ENCODE measurements at regions not wholly inside any gene's neighbourhood (a gene's known extent, or its start where the extent isn't known, plus 50 kb on each side); places are given as distances from the start of the nearest gene placed in this dataset.
"Not testable (repeated sequence)": the region's sequence is repeated elsewhere in the genome, so short reads cannot be mapped to it uniquely, and the experiment has no call there.

DNA sequence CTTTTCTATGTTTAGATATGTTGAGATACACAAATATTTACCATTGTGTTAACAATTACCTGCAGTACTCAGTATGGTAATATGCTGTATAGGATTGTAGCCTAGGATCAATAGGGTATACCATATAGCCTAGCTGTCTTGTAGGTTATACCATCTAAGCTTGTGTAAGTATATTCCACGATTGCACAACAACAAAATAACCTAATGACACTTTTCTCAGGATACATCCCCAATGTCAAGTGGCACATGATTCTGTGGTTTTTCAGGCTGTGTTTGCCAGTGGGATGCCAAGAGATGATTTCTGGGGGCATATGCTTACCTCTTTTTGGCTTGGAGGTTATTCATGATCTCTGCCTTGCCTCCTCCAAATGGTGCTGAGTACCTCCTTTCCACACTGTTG, 247.2 kb upstream of the CENPE start:
- Mint-ChIP-seq H3K27ac (no peak overlapping the region), H3K27me3 (no peaks in the 10 kb centered on the region), H3K4me1 (no peaks in the 10 kb centered on the region), H3K4me3 (no peak overlapping the region), H3K9me3 (peaks cover 0 to 2% (median 0%) of the 10 kb centered on the region in 3 donors), H3K36me3 (no peaks in the 10 kb centered on the region)

DNA sequence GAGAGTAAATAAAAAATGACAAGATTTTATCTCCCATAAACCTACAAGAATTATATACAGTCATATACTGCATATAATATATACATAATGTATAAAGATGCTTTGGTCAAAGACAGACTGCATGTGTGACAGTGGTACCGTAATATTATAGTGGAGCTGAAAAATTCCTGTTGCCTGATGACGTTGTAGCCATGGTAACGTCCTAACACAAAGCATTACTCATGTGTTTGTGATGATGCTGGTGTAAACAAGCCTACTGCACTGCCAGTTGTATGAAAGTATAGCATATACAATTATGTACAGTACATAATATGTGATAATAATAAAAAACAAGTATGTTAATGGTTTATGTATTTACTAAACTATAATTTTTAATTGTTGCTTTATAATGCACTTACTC, 245.2 kb upstream of the CENPE start:
- Mint-ChIP-seq H3K36me3 (no peaks in the 10 kb centered on the region), H3K4me3 (no peak overlapping the region), H3K4me1 (no peaks in the 10 kb centered on the region), H3K9me3 (peaks cover 0 to 2% (median 0%) of the 10 kb centered on the region in 3 donors), H3K27me3 (no peaks in the 10 kb centered on the region), H3K27ac (no peak overlapping the region)

DNA sequence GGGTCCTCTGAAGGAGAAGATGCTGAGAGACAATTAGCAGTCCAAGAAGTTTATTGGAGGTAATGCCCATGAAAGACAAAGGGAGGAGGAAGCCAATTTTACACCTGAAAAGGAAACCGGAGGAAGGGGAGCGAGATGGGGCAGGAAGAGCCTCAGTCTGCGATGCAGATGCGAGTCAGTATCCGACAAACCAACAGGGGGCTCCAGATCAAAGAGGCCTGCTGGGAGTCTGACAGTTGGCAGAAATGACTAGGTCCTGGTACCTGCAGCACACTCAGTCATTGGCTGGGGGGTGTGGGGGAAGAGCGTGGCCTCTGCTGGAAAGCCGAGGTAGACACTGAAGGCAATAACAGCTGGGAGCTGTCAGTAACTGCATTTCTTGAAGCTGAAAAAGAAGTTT, 231.1 kb upstream of the CENPE start:
- Mint-ChIP-seq H3K9me3 (peaks cover 0 to 3% (median 0%) of the 10 kb centered on the region in 3 donors), H3K27ac (no peak overlapping the region), H3K4me1 (no peaks in the 10 kb centered on the region), H3K4me3 (no peak overlapping the region), H3K36me3 (no peaks in the 10 kb centered on the region), H3K27me3 (peaks cover 4% of the 10 kb centered on the region)

DNA sequence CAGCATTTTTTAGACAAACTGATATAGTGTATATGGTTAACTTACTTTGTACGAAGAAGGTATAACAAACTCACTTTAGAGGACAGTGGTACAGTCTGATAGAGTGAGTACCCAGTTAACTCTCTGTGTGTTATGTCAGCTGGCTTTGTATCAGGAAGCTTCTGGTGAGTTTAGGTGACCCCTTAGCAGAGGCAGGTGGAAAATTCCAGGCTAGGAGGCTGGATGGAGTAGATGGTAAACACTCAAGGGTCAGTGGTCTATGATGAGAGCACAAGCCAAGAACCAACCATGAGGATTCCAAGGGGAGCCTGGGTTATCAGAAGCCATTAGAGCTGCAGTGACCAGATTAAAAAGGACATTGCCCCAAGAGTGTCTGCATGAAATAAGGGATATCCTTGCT, 227.3 kb upstream of the CENPE start:
- peaks cover 4% of the 10 kb centered on the region for H3K27me3 Mint-ChIP-seq
- no peak overlapping the region for H3K27ac Mint-ChIP-seq
- no peaks in the 10 kb centered on the region for H3K36me3 Mint-ChIP-seq

DNA sequence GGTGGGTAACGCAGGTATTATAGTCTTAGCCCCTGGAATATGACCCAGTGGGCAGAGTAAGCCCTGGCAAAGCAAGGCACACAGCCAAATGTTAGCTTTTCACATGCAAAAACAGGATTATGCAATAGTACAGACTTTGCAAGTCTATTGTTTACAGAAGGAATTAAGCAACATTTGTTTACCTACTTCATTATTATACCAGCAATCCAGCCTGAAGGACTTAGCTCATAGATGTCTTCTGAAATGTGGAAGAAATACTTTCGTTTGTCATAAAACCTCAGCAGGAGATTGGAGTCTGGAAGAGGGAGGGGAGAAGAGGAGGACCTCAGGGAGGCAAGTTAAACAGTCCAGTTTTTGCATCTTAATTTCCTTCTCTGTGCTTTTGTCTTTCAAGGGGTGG, 226.7 kb upstream of the CENPE start:
- Mint-ChIP-seq H3K27ac (no peak overlapping the region), H3K27me3 (peaks cover 4% of the 10 kb centered on the region), H3K4me1 (no peaks in the 10 kb centered on the region), H3K4me3 (no peak overlapping the region), H3K9me3 (no peaks in the 10 kb centered on the region), H3K36me3 (no peaks in the 10 kb centered on the region)

More for the DNA sequence above, 227.3 kb upstream of the CENPE start:
- Mint-ChIP-seq H3K4me1 (no peaks in the 10 kb centered on the region), H3K4me3 (no peak overlapping the region), H3K9me3 (no peaks in the 10 kb centered on the region)

DNA sequence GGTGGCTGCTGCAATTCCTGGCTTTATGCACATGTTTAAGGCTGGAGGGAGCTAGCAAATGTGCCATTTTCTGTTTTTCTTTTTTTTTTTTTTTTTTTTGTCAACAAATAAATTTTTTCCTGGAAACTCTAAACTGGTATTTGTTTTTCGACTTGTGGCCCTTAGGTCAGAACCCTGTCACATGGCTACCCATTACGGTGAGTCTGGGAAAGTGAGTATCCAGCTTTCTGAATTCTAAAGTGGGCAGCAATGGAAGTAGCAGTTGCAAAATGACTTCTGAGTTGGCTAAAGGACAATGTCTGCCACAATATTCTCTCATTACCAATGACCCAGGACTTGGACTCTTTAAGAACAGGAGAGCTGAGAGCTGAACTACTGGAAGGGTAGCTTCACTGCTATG, 225.1 kb upstream of the CENPE start:
- no peaks in the 10 kb centered on the region for H3K4me1 Mint-ChIP-seq
- no peaks in the 10 kb centered on the region for H3K27me3 Mint-ChIP-seq
- H3K27ac Mint-ChIP-seq, result no peak overlapping the region
- no peaks in the 10 kb centered on the region for H3K9me3 Mint-ChIP-seq
- H3K4me3 Mint-ChIP-seq, result no peak overlapping the region
- no peaks in the 10 kb centered on the region for H3K36me3 Mint-ChIP-seq

DNA sequence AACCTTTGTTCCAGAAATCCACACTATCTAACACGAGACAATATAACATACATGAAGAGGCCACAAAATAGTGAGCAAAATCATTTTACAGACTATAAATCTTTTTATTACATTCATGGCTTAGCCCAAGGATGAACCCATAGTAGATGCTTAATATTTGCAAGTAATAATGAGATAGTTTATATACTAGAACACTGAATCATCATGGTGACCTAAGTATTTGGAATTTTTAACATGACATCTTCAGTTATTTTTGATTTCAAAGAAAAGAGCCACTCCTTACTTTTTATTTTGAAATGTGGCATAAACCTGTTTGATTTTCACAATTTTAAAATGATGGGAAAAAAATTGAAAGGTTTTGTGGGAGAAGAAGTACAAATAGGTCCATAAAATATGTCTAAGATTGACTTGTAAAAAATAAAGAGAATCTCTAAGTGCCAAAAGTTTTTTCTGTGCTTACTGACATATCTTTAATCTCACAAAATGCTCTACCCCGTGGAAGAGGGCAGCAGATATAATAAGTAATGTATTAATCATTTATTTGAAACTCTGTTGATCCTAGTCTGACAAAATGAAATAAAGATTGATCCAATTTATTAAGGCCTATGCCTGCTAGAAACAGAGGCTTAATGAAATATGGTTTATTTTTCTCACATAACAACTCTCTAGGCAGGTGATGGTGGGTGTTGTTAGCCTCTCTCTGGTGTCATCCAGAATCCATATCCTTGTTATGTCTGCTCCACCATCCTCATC, 224.5 kb upstream of the CENPE start:
- H3K27ac Mint-ChIP-seq, result no peak overlapping the region
- no peaks in the 10 kb centered on the region for H3K9me3 Mint-ChIP-seq
- H3K4me1 Mint-ChIP-seq, result no peaks in the 10 kb centered on the region
- H3K27me3 Mint-ChIP-seq, result no peaks in the 10 kb centered on the region
- no peak overlapping the region for H3K4me3 Mint-ChIP-seq
- no peaks in the 10 kb centered on the region for H3K36me3 Mint-ChIP-seq

DNA sequence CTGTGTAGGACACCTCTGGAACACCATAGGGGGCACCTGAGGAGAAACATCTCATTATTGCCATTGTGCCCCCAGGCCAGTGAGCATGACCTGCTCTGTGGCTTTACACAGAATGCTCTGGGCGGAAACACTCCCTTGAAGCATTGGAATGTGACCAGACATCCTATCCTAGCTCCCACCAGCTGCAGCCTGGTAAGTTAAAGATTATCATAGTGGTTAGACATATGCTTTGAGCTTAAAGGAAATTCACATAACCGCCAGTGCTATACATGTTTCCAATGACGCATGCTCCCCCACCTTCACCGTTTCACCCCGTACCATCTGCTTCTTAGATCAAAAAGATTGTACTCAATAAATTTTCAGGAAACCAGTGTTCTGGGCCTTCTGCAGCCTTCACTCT, 217.7 kb upstream of the CENPE start:
- H3K27me3 Mint-ChIP-seq, result no peaks in the 10 kb centered on the region
- H3K4me1 Mint-ChIP-seq, result no peaks in the 10 kb centered on the region
- peaks cover 2% of the 10 kb centered on the region for H3K36me3 Mint-ChIP-seq
- H3K4me3 Mint-ChIP-seq, result no peak overlapping the region
- H3K9me3 Mint-ChIP-seq, result peaks cover 0 to 4% (median 3%) of the 10 kb centered on the region in 3 donors
- H3K27ac Mint-ChIP-seq, result no peak overlapping the region

DNA sequence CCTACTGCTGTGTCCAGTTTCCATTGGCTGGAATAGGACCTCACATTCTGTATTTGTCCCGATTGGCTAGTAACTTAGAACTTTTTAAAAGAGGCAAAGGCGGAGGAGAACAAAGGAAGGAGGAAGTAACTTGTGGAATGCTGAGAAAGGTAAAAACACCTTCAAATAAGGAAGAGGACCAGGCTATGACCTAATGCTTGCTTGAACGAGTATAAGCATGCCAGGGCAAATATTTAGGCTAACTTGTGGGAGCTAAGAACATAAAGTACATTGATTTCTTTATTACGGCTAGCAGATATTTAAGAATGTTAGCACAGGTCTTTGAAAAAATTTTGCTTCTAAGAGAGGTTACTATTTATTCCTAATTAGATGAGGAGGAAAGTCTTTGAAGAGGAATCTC, 214.5 kb upstream of the CENPE start:
- H3K27me3 Mint-ChIP-seq, H3K9me3 Mint-ChIP-seq, H3K4me1 Mint-ChIP-seq, H3K27ac Mint-ChIP-seq, H3K36me3 Mint-ChIP-seq, H3K4me3 Mint-ChIP-seq: not testable (repeated sequence)

DNA sequence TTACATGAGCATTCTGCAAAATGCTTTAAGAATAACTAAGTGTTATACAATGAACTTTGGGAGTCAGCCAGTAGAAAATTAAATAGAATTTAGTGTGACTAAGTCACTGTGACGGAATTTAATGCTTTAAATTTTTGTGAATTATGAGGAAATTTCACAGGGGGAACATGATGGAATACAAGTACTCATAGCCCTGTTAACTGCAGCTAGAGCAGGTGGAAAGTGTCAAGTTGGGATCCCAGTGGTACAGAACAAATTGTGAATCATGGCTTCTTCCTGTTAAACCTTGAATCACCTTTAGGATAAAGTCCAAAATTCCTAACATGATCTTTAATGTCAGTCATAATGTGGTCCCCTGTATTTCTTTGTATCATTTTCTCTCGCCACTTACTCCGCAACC, 212.2 kb upstream of the CENPE start:
- Mint-ChIP-seq H3K9me3 (peaks cover 0 to 1% (median 0%) of the 10 kb centered on the region in 3 donors), H3K36me3 (peaks cover 1% of the 10 kb centered on the region)

DNA sequence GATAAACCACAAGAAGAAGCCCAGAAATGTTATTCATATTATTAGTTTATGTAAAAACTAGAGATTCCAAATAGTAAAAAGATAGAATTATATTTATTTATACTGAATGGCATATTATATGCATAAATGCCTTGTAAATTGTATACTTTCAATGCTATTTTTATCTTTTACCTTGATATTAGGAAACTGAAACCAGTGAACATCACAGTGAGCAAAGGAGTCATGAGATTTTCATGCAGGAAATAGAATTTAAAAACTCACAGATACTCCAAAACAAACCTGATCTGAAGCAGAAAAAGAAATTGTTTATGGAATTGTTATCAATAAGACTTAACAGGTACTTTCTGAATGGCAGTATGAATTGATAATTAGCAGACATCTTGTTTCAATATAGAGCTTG, 207.3 kb upstream of the CENPE start:
- no peaks in the 10 kb centered on the region for H3K36me3 Mint-ChIP-seq

More for the DNA sequence above, 212.2 kb upstream of the CENPE start:
- Mint-ChIP-seq H3K27ac (no peak overlapping the region), H3K27me3 (peaks cover 2% of the 10 kb centered on the region), H3K4me1 (no peaks in the 10 kb centered on the region), H3K4me3 (peak overlapping the region in 1 of 4 donors; percentile 21)

DNA sequence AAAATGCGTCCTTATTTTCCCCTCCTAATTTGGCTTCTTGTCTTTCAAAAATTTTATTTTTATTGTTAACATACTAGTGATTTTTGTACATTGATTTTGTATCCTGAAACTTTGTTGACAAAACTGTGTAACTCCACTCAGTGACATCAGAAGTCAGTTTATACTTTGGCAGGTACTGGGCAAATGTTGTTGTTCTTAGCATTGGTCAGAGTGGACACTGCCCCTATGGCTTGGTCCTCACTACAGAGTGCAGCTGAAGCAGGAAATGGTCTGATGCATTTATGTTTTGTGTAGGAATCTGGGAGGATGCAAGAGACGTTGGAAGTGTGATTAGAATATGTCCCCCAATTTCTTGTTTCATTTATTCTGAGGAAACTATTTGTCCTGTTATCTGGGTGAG, 205.5 kb upstream of the CENPE start:
- Mint-ChIP-seq H3K36me3 (no peaks in the 10 kb centered on the region), H3K27me3 (peaks cover 2% of the 10 kb centered on the region), H3K4me3 (no peak overlapping the region), H3K27ac (no peak overlapping the region), H3K4me1 (no peaks in the 10 kb centered on the region), H3K9me3 (peaks cover 0 to 3% (median 0%) of the 10 kb centered on the region in 3 donors)

More for the DNA sequence above, 207.3 kb upstream of the CENPE start:
- Mint-ChIP-seq H3K9me3 (no peaks in the 10 kb centered on the region), H3K27me3 (peaks cover 3% of the 10 kb centered on the region), H3K4me3 (peak overlapping the region in 2 of 4 donors; percentile 18 to 41), H3K4me1 (no peaks in the 10 kb centered on the region), H3K27ac (no peak overlapping the region)

DNA sequence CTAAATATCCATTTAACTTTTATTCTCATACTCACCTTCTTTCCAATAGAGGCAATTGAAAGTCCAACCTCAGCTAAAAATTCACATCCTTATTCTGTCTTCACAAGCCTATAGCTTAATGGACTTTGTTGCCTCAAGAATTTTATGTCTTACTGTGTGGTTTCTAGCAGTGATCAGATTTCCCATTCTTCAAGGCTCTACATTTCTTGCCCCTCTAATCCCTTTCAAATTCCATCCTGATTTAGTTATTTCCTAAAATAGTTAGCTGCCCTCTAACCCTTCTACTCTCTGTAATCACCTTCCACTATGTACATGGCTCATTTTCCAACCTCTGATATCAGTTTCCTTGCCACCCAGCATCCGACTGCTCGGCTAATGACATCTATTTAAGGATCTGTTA, 204.1 kb upstream of the CENPE start:
- H3K4me3 Mint-ChIP-seq, result no peak overlapping the region
- peaks cover 0 to 3% (median 0%) of the 10 kb centered on the region in 3 donors for H3K9me3 Mint-ChIP-seq
- no peak overlapping the region for H3K27ac Mint-ChIP-seq
- H3K27me3 Mint-ChIP-seq, result peaks cover 2% of the 10 kb centered on the region
- no peaks in the 10 kb centered on the region for H3K36me3 Mint-ChIP-seq
- H3K4me1 Mint-ChIP-seq, result no peaks in the 10 kb centered on the region

DNA sequence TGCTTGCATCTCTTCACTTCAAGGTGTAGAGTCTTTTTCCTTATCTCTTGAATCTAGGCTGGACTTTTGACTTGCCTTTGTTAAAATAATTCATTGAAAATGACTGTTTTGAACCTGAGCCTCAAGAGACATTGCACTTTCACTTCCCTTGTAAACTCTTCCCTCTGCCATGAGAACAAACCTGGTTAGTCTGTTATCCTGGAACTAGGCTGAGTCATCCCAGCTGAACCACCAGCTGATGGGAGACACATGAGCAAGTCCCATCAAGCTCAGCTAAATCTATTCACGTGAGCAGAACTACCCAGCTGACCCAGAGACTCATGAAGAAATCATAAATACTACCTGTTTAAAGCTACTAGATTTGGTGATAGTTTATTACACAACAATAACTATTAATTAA, 202.3 kb upstream of the CENPE start:
- Mint-ChIP-seq H3K36me3 (no peaks in the 10 kb centered on the region), H3K4me3 (no peak overlapping the region), H3K27ac (no peak overlapping the region), H3K27me3 (peaks cover 2% of the 10 kb centered on the region), H3K9me3 (peaks cover 0 to 3% (median 0%) of the 10 kb centered on the region in 3 donors), H3K4me1 (no peaks in the 10 kb centered on the region)

DNA sequence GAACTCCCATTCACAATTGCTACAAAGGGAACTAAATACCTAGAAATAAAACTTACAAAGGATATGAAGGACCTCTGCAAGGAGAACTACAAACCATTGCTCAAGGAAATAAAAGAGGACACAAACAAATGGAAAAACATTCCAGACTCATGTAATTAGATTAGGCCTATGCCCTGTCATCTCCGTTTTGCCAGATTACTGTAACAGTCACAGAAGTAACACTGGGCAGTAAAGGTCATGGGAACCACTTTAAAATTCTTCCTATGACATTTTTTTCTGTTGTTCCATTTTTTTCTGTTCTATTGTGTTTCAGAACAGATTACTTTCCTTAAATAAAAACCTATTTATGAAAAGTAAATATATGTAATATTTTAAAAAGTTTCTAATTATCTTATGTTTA, 199.4 kb upstream of the CENPE start:
- H3K36me3 Mint-ChIP-seq, result no peaks in the 10 kb centered on the region
- H3K27me3 Mint-ChIP-seq, result peaks cover 2% of the 10 kb centered on the region
- H3K27ac Mint-ChIP-seq, result no peak overlapping the region
- no peaks in the 10 kb centered on the region for H3K4me1 Mint-ChIP-seq
- no peak overlapping the region for H3K4me3 Mint-ChIP-seq
- H3K9me3 Mint-ChIP-seq, result peaks cover 0 to 3% (median 0%) of the 10 kb centered on the region in 3 donors

DNA sequence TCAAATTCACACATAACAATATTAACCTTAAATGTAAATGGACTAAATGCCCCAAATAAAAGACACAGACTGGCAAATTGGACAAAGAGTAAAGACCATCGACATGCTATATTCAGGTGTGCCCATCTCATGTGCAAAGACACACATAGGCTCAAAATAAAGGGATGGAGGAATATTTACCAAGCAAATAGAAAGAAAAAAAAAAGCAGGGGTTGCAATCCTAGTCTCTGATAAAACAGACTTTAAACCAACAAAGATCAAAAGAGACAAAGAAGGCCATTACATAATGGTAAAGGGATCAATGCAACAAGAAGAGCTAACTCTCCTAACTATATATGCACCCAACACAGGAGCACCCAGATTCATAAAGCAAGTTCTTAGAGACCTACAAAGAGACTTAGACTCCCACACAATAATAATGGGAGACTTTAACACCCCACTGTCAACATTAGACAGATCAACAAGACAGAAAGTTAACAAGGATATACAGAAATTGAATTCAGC, 189.4 kb upstream of the CENPE start:
- H3K27ac Mint-ChIP-seq, H3K27me3 Mint-ChIP-seq, H3K4me1 Mint-ChIP-seq, H3K36me3 Mint-ChIP-seq, H3K4me3 Mint-ChIP-seq: not testable (repeated sequence)
- H3K9me3 Mint-ChIP-seq, result peaks cover 0 to 11% (median 7%) of the 10 kb centered on the region in 3 donors

All from IgD-negative memory B cell (primary cell).